K562 (cell line): ENCODE measurements at regions not wholly inside any gene's neighbourhood (a gene's known extent, or its start where the extent isn't known, plus 50 kb on each side); places are given as distances from the start of the nearest gene placed in this dataset.

ENCODE experiments used
- ARID1B ChIP-seq: fragments of 450-650 bp; IDR thresholded peaks from 2 replicates; pipeline ENCODE4 v1.6.1; 2016; ENCODE audit warnings: antibody characterized with exemption, mild to moderate bottlenecking, inconsistent platforms
- CREM ChIP-seq: IDR thresholded peaks from 2 replicates; pipeline ENCODE4 v1.6.1; 2014; ENCODE audit warnings: antibody characterized with exemption, low read depth
- E2F5 ChIP-seq: sonication (generic); formaldehyde crosslinking; IDR thresholded peaks from 2 replicates; pipeline ENCODE4 v1.8.0; 2022; ENCODE audit warnings: mild to moderate bottlenecking, missing genetic modification reagents
- GTF2A2 ChIP-seq: IDR thresholded peaks from 2 replicates; pipeline ENCODE4 v1.6.1; 2016; ENCODE audit warnings: mild to moderate bottlenecking, missing genetic modification characterization, missing compliant biosample characterization
- KAT7 ChIP-seq: sonication (generic); formaldehyde crosslinking; IDR thresholded peaks from 2 replicates; pipeline ENCODE4 v1.8.0; 2022; ENCODE audit warnings: missing genetic modification reagents, mild to moderate bottlenecking, borderline replicate concordance
- MAFF ChIP-seq: IDR thresholded peaks from 2 replicates; pipeline ENCODE4 v1.6.1; 2012; ENCODE audit warnings: low read length, improper control_type of control experiment
- MBD2 ChIP-seq: sonication (generic); IDR thresholded peaks from 2 replicates; pipeline ENCODE4 v1.6.1; 2016; ENCODE audit warnings: low read depth, borderline replicate concordance
- MYC ChIP-seq, 2 experiments: fragments of 250-450 bp in 1 of 2; sonication (Bioruptor Pico) in 1 of 2; IDR thresholded peaks; 2 replicates each; pipeline versions ENCODE4 v1.5.1 to v1.6.1; 2012 to 2021; ENCODE audit warnings: low read depth in 2 of 2, borderline replicate concordance in 1 of 2, improper control_type of control experiment in 1 of 2, low read length in 1 of 2, mild to moderate bottlenecking in 1 of 2, moderate library complexity in 1 of 2
- RAD21 ChIP-seq, 2 experiments: fragments of 250-450 bp in 1 of 2; fragments of 450-650 bp in 1 of 2; sonication (Bioruptor Pico) in 1 of 2; formaldehyde crosslinking in 1 of 2; IDR thresholded peaks in 1 of 2; conservative IDR thresholded peaks in 1 of 2; 2 replicates each; pipeline versions ENCODE4 v1.4.0 to v1.8.0; 2020 to 2022; ENCODE audit warnings: mild to moderate bottlenecking in 2 of 2, moderate library complexity in 1 of 2
- RCOR1 ChIP-seq, 2 experiments: IDR thresholded peaks; 2 replicates each; pipeline ENCODE4 v1.6.1; 2012; ENCODE audit warnings: low read depth in 2 of 2, low read length in 2 of 2, borderline replicate concordance in 1 of 2, improper control_type of control experiment in 1 of 2
- SAP30 ChIP-seq: fragments of 200-600 bp; sonication (generic); IDR thresholded peaks from 2 replicates; pipeline ENCODE4 v1.6.1; 2012; ENCODE audit warnings: borderline replicate concordance, low read depth, mild to moderate bottlenecking, moderate library complexity, low read length, control low read depth, inconsistent platforms; ENCODE audit not compliant: insufficient read depth, poor library complexity, severe bottlenecking
- SNAPC5 ChIP-seq: fragments of 250-450 bp; sonication (Bioruptor Pico); IDR thresholded peaks from 2 replicates; pipeline ENCODE4 v1.8.0; 2021; ENCODE audit warnings: moderate library complexity, mild to moderate bottlenecking, inconsistent platforms
- SOX6 ChIP-seq: fragments of 450-650 bp; IDR thresholded peaks from 2 replicates; pipeline ENCODE4 v1.6.1; 2014; ENCODE audit warnings: mild to moderate bottlenecking
- TGIF2 ChIP-seq: sonication (generic); formaldehyde crosslinking; IDR thresholded peaks from 2 replicates; pipeline ENCODE4 v1.8.1; 2022; ENCODE audit warnings: mild to moderate bottlenecking, missing genetic modification reagents, moderate library complexity
- ZNF146 ChIP-seq: IDR thresholded peaks from one replicate; pipeline ENCODE4 v1.6.1; 2018; ENCODE audit warnings: missing compliant biosample characterization; ENCODE audit not compliant: unreplicated experiment
- ZNF212 ChIP-seq: fragments of 450-650 bp; formaldehyde crosslinking; IDR thresholded peaks from 2 replicates; pipeline ENCODE4 v1.4.0; 2020; ENCODE audit warnings: mild to moderate bottlenecking
- ZNF354B ChIP-seq: fragments of 250-450 bp; sonication (Bioruptor Pico); IDR thresholded peaks from 2 replicates; pipeline ENCODE4 v1.4.0; 2020
- ZNF696 ChIP-seq: fragments of 250-450 bp; sonication (Bioruptor Pico); conservative IDR thresholded peaks from 2 replicates; pipeline ENCODE4 v1.4.0; 2020; ENCODE audit warnings: mild to moderate bottlenecking, moderate library complexity
- TF ChIP-seq, protein P1 (sequence below), 3 experiments: fragments of 200-800 bp in 1 of 3; fragments of 250-450 bp in 1 of 3; fragments of 450-650 bp in 1 of 3; sonication (Bioruptor Pico) in 1 of 3; sonication (Bioruptor generic) in 1 of 3; formaldehyde crosslinking in 1 of 3; IDR thresholded peaks; 2 replicates each; pipeline versions ENCODE4 v1.6.1 to v1.8.0; 2016 to 2022; ENCODE audit warnings: mild to moderate bottlenecking in 2 of 3, missing genetic modification characterization in 2 of 3, missing compliant biosample characterization in 1 of 3, moderate library complexity in 1 of 3
- TF ChIP-seq, protein P2 (sequence below): fragments of 250-450 bp; sonication (Bioruptor Pico); IDR thresholded peaks from 2 replicates; pipeline ENCODE4 v1.8.0; 2021; ENCODE audit warnings: borderline replicate concordance, mild to moderate bottlenecking, moderate library complexity; ENCODE audit not compliant: poor library complexity, severe bottlenecking
- TF ChIP-seq, protein P3 (sequence below): sonication (generic); formaldehyde crosslinking; IDR thresholded peaks from 2 replicates; pipeline ENCODE4 v1.8.0; 2022; ENCODE audit warnings: missing genetic modification reagents, mild to moderate bottlenecking, moderate library complexity, borderline replicate concordance

GRCh38 chrX:65925592-65925991 lies 114.3 kb downstream of the VSIG4 start (continued):
- TF ChIP-seq, protein P1, sequence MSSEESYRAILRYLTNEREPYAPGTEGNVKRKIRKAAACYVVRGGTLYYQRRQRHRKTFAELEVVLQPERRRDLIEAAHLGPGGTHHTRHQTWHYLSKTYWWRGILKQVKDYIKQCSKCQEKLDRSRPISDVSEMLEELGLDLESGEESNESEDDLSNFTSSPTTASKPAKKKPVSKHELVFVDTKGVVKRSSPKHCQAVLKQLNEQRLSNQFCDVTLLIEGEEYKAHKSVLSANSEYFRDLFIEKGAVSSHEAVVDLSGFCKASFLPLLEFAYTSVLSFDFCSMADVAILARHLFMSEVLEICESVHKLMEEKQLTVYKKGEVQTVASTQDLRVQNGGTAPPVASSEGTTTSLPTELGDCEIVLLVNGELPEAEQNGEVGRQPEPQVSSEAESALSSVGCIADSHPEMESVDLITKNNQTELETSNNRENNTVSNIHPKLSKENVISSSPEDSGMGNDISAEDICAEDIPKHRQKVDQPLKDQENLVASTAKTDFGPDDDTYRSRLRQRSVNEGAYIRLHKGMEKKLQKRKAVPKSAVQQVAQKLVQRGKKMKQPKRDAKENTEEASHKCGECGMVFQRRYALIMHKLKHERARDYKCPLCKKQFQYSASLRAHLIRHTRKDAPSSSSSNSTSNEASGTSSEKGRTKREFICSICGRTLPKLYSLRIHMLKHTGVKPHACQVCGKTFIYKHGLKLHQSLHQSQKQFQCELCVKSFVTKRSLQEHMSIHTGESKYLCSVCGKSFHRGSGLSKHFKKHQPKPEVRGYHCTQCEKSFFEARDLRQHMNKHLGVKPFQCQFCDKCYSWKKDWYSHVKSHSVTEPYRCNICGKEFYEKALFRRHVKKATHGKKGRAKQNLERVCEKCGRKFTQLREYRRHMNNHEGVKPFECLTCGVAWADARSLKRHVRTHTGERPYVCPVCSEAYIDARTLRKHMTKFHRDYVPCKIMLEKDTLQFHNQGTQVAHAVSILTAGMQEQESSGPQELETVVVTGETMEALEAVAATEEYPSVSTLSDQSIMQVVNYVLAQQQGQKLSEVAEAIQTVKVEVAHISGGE (CRISPR knock-in tag; IDR thresholded peaks at IDR 0.05) = no peak
- no peak for TF ChIP-seq SAP30
- TF ChIP-seq ARID1B = 0 out of 2 replicates have a peak, but pooled peaks have one; percentile 14
- TF ChIP-seq, protein P2, sequence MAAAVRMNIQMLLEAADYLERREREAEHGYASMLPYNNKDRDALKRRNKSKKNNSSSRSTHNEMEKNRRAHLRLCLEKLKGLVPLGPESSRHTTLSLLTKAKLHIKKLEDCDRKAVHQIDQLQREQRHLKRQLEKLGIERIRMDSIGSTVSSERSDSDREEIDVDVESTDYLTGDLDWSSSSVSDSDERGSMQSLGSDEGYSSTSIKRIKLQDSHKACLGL (CRISPR knock-in tag) = no peak
- no peak for TF ChIP-seq KAT7
- no peak for TF ChIP-seq CREM
- TF ChIP-seq SNAPC5 (CRISPR knock-in tag) = no peak
- TF ChIP-seq MBD2 = no peak
- no peak for TF ChIP-seq GTF2A2 (tag)
- no peak for TF ChIP-seq SOX6
- TF ChIP-seq RAD21 (CRISPR knock-in tag; conservative IDR thresholded peaks at IDR 0.05 in 1 of 2, IDR thresholded peaks at IDR 0.05 in 1 of 2) = no peak
- peak; percentile 45; the same call in 1 of the 2 replicates for TF ChIP-seq MAFF
- TF ChIP-seq MYC (IDR thresholded peaks at IDR 0.05; ENCODE audit: low read depth, low read length) = no peak
- TF ChIP-seq MYC (CRISPR knock-in tag; IDR thresholded peaks at IDR 0.05; ENCODE audit: borderline replicate concordance, low read depth) = no peak
- no peak for TF ChIP-seq ZNF212 (CRISPR knock-in tag)
- no peak for TF ChIP-seq TGIF2 (CRISPR knock-in tag)
- no peak for TF ChIP-seq ZNF696 (CRISPR knock-in tag)
- no peak for TF ChIP-seq ZNF146
- TF ChIP-seq RCOR1 (IDR thresholded peaks at IDR 0.05; ENCODE audit: borderline replicate concordance in 1 of 2, low read depth in 2 of 2, low read length in 2 of 2) = no peak
- TF ChIP-seq E2F5 (CRISPR knock-in tag) = no peak
- TF ChIP-seq ZNF354B = no peak
- TF ChIP-seq, protein P3, sequence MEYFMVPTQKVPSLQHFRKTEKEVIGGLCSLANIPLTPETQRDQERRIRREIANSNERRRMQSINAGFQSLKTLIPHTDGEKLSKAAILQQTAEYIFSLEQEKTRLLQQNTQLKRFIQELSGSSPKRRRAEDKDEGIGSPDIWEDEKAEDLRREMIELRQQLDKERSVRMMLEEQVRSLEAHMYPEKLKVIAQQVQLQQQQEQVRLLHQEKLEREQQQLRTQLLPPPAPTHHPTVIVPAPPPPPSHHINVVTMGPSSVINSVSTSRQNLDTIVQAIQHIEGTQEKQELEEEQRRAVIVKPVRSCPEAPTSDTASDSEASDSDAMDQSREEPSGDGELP (CRISPR knock-in tag) = no peak
